ENCODE measurements at regions not wholly inside any gene's neighbourhood (a gene's known extent, or its start where the extent isn't known, plus 50 kb on each side); places are given as distances from the start of the nearest gene placed in this dataset.
"Not testable (repeated sequence)": the region's sequence is repeated elsewhere in the genome, so short reads cannot be mapped to it uniquely, and the experiment has no call there.

DNA sequence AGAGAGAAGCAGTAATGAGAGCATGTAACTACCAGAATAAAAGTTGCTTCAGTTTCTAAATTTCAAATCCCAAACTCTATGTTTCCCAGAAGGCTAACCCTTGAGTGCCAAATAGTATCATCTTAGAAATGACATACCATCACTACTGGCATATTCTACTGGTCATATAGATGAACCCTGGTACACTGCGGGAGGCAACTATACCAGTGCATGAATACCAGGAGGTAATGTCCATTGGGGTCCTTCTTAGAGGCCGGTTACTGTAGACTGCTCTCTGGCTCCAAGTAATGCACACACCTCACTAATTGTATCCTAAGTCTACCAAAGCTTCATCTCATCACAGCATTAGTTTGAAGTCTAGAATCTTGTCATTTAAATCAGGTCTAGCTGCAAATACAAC, 108.6 kb upstream of the MSMB start:
- TF ChIP-seq, protein P1, sequence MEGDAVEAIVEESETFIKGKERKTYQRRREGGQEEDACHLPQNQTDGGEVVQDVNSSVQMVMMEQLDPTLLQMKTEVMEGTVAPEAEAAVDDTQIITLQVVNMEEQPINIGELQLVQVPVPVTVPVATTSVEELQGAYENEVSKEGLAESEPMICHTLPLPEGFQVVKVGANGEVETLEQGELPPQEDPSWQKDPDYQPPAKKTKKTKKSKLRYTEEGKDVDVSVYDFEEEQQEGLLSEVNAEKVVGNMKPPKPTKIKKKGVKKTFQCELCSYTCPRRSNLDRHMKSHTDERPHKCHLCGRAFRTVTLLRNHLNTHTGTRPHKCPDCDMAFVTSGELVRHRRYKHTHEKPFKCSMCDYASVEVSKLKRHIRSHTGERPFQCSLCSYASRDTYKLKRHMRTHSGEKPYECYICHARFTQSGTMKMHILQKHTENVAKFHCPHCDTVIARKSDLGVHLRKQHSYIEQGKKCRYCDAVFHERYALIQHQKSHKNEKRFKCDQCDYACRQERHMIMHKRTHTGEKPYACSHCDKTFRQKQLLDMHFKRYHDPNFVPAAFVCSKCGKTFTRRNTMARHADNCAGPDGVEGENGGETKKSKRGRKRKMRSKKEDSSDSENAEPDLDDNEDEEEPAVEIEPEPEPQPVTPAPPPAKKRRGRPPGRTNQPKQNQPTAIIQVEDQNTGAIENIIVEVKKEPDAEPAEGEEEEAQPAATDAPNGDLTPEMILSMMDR (IDR thresholded peaks at IDR 0.05 in 2 of 3, conservative IDR thresholded peaks at IDR 0.05 in 1 of 3; ENCODE audit: control insufficient read depth in 2 of 3, extremely low read depth in 1 of 3, insufficient read depth in 1 of 3, low read depth in 3 of 3, low read length in 3 of 3) = not testable (repeated sequence)
- TF ChIP-seq POLR2AphosphoS5 (IDR thresholded peaks at IDR 0.05; ENCODE audit: low read length); GABPA (IDR thresholded peaks at IDR 0.05; ENCODE audit: low read depth); MXI1 (IDR thresholded peaks at IDR 0.05; ENCODE audit: low read depth, low read length); CREB1 (IDR thresholded peaks at IDR 0.05; ENCODE audit: low read depth); RAD51 (IDR thresholded peaks at IDR 0.05); ESRRA (IDR thresholded peaks at IDR 0.05; ENCODE audit: low read length); IRF4 (IDR thresholded peaks at IDR 0.05; ENCODE audit: low read depth, low read length): not testable (repeated sequence)
